Kidney epithelial cell (primary cell): ENCODE measurements at regions not wholly inside any gene's neighbourhood (a gene's known extent, or its start where the extent isn't known, plus 50 kb on each side); places are given as distances from the start of the nearest gene placed in this dataset.

Experiments
- DNase-seq: peaks from one replicate; pipeline ENCODE4 v3.0.0-alpha.2; 2010; ENCODE audit warnings: low read depth
- H3K27me3 ChIP-seq: 2 replicates; pipeline ENCODE4 v1.6.0; 2011; ENCODE audit warnings: low read length; ENCODE audit not compliant: control insufficient read depth, insufficient read depth
- H3K36me3 ChIP-seq: 2 replicates; pipeline ENCODE4 v1.5.1; 2011; ENCODE audit warnings: low read length; ENCODE audit not compliant: control insufficient read depth, insufficient read depth
- H3K4me3 ChIP-seq: 2 replicates; pipeline ENCODE4 v1.5.1; 2011; ENCODE audit warnings: low read depth, mild to moderate bottlenecking, control low read depth, low read length
- TF ChIP-seq, protein P1 (sequence below): IDR thresholded peaks from 2 replicates; pipeline ENCODE4 v1.5.1; 2011; ENCODE audit warnings: mild to moderate bottlenecking, moderate library complexity, low read length, control low read depth, inconsistent platforms; ENCODE audit not compliant: insufficient read depth, poor library complexity, severe bottlenecking

- Histone ChIP-seq H3K36me3 (no peaks in the 10 kb centered on the region), H3K27me3 (no peaks in the 10 kb centered on the region), H3K4me3 (no peak overlapping the region)
- DNase-seq, result no peak
- TF ChIP-seq, protein P1, sequence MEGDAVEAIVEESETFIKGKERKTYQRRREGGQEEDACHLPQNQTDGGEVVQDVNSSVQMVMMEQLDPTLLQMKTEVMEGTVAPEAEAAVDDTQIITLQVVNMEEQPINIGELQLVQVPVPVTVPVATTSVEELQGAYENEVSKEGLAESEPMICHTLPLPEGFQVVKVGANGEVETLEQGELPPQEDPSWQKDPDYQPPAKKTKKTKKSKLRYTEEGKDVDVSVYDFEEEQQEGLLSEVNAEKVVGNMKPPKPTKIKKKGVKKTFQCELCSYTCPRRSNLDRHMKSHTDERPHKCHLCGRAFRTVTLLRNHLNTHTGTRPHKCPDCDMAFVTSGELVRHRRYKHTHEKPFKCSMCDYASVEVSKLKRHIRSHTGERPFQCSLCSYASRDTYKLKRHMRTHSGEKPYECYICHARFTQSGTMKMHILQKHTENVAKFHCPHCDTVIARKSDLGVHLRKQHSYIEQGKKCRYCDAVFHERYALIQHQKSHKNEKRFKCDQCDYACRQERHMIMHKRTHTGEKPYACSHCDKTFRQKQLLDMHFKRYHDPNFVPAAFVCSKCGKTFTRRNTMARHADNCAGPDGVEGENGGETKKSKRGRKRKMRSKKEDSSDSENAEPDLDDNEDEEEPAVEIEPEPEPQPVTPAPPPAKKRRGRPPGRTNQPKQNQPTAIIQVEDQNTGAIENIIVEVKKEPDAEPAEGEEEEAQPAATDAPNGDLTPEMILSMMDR, result no peak
Measured at GRCh38 chr6:126091466-126091865, 105.1 kb downstream of the TRMT11 start.

DNA sequence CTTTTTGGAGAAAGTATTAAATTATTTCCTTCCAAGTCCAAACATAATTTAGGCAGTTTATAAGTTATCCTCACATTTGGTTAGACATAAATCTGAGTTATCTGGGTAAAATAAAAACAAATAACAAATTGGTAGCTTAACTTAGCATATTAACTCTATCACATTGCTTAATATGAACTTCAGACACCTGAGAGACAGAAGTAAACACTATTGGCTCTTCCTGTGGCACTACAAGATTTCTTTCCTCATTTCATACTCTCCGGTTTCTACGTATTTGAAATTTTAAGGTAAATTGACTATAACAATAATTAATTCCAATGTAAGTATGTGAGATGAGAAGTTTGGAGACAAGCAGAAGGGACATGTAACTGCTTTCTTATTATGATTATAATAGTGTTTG lies 106.8 kb downstream of the TRMT11 start:
- TF ChIP-seq, protein P1, result no peak
- no peak overlapping the region for H3K4me3 ChIP-seq
- no peaks in the 10 kb centered on the region for H3K36me3 ChIP-seq
- H3K27me3 ChIP-seq, result no peaks in the 10 kb centered on the region
- no peak for DNase-seq

GRCh38 chr6:126094411-126094810 lies 108.1 kb downstream of the TRMT11 start:
- H3K27me3 ChIP-seq, result no peaks in the 10 kb centered on the region
- no peak for DNase-seq
- H3K4me3 ChIP-seq, result no peak overlapping the region
- H3K36me3 ChIP-seq, result no peaks in the 10 kb centered on the region
- TF ChIP-seq, protein P1, result no peak

DNA sequence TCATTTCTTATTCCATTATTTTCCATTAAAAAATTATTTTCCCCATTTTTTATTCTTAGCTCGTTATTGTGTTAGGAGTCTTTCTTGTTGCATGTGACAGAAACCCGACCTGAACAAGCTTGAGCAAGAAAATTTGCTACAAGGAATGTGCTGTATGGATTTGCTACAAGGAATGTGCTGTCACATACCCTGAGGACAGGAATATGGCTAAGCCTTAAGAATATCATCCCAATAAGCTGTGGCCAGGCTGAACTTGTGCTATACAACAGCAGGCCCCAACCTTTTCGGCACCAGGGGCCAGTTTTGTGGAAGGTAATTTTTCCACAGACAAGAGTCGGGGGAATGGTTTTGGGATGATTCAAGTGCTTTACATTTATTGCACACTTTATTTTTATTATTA lies 114.0 kb downstream of the TRMT11 start:
- DNase-seq, result no peak
- Histone ChIP-seq H3K36me3 (no peaks in the 10 kb centered on the region), H3K27me3 (no peaks in the 10 kb centered on the region), H3K4me3 (no peak overlapping the region)
- TF ChIP-seq, protein P1, result no peak

DNA sequence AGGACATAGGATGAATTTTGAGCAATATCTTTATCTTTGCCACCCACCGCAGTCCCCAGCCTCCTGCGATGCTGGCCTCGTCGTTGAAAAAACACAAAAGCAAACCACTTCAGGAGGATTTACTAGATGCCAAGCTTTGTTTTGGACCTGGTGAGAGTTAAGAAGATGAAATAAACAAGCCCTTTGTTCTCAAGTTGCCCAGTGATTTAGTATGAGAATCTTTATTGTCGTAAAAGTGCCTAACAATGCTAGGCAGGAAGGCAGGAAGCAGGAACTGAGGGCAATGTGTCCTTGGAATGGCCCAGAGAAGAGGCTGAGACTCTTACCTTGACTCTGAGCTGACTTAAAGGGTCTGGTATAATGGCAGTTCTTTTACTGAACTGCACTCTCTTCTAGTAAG lies 116.0 kb downstream of the TRMT11 start:
- no peak for DNase-seq
- TF ChIP-seq, protein P1, result no peak
- Histone ChIP-seq H3K27me3 (no peaks in the 10 kb centered on the region), H3K36me3 (no peaks in the 10 kb centered on the region), H3K4me3 (no peak overlapping the region)

- DNase-seq, result no peak
- Histone ChIP-seq H3K27me3 (no peaks in the 10 kb centered on the region), H3K36me3 (no peaks in the 10 kb centered on the region), H3K4me3 (no peak overlapping the region)
- TF ChIP-seq, protein P1, result no peak
Measured at GRCh38 chr6:126103993-126104392, 117.7 kb downstream of the TRMT11 start.
